Pancreas (tissue), 10 donors: ENCODE measurements at regions not wholly inside any gene's neighbourhood (a gene's known extent, or its start where the extent isn't known, plus 50 kb on each side); places are given as distances from the start of the nearest gene placed in this dataset.

Experiments used
- ATAC-seq, 4 donors: fragments of 200-7000 bp; cut with Tn5 transposase; one replicate each; pipeline versions ENCODE4 v1.8.0 to v1.9.1; 2020; ENCODE audit warnings: mild to moderate bottlenecking in 4 of 4, moderate library complexity in 4 of 4
- DNase-seq, 6 donors: peaks; one replicate each; pipeline ENCODE4 v3.0.0-alpha.2; 2020
- FAIRE-seq: peaks from 2 replicates; lab custom pipeline; 2012; peaks lifted over from hg19 to GRCh38; lab: Jason Lieb, UNC
- H3K27ac ChIP-seq, 4 donors: fragments of 200-600 bp; sonication (generic); 1 replicate in 3 of 4; 2 replicates in 1 of 4; pipeline versions ENCODE4 v1.5.0 to v1.8.0; 2020
- H3K27me3 ChIP-seq, 4 donors: fragments of 200-600 bp; one replicate each; pipeline ENCODE4 v1.8.0; 2021
- H3K36me3 ChIP-seq, 3 donors: fragments of 200-600 bp; sonication (generic) in 1 of 3; one replicate each; pipeline versions ENCODE4 v1.5.0 to v1.8.0; 2020 to 2021
- H3K4me1 ChIP-seq, 3 donors: fragments of 200-600 bp; one replicate each; pipeline ENCODE4 v1.8.0; 2021
- H3K4me3 ChIP-seq, 4 donors: fragments of 200-600 bp; sonication (generic) in 2 of 4; one replicate each; pipeline versions ENCODE4 v1.5.0 to v1.8.0; 2020 to 2021
- H3K9me3 ChIP-seq, 4 donors: fragments of 200-600 bp; one replicate each; pipeline ENCODE4 v1.8.0; 2021
- CTCF ChIP-seq, 4 donors: fragments of 200-600 bp; sonication (generic) in 3 of 4; IDR thresholded peaks; one replicate each; pipeline versions ENCODE4 v1.5.0 to v1.8.0; 2021; ENCODE audit warnings: antibody characterized with exemption in 4 of 4
- WGBS, 2 donors: extraction: QIAGEN DNeasy Blood & Tissue Kit; methylation state at CpG; one replicate each; pipeline ENCODE4 v1.1.7; 2013; 5-methylcytosine and 5-hydroxymethylcytosine counted together
- intact Hi-C, 3 donors: fragments of 100-400 bp; cut with DNase I; formaldehyde crosslinking; loops; one replicate each; pipeline versions ENCODE4 v1.11.1 to v1.14.2; 2022
- donor health status: healthy with polysubstance abuse.
- donor health status: DM: no; HTN: no; CAD: no; lungs with moderate emphysema.
- donor health status: DM: no; HTN: no; CAD: no.
- donor health status: control.
- donor health status: control.
- donor health status: Bipolar disorder and iron deficiency.
- donor health status: DM: yes; HTN: yes; CAD: no.
- donor health status: DM: no; HTN: no; CAD: no.
- donor health status: DM: no; HTN: no; CAD: no.
- donor health status: DM: yes; HTN: yes; CAD: no.

GRCh38 chr3:70120357-70120966, 120.9 kb downstream of the SAMMSON start:
- ATAC-seq, result peak; percentile 87 to 98 (median 92)
- no peaks in the 10 kb centered on the region for H3K9me3 ChIP-seq
- no peak for FAIRE-seq

GRCh38 chr3:70127192-70127591, 127.7 kb downstream of the SAMMSON start:
- no peak for TF ChIP-seq CTCF (IDR thresholded peaks at IDR 0.05)
- H3K4me1 ChIP-seq, result no peaks in the 10 kb centered on the region
- H3K36me3 ChIP-seq, result no peaks in the 10 kb centered on the region
- 81 to 85% methylated on average over 1 of the region's 1 CpG for WGBS, 2 donors
- intact Hi-C loops, result no loop called here
- FAIRE-seq, result no peak
- no peaks in the 10 kb centered on the region for H3K27me3 ChIP-seq
- no peak for DNase-seq
- no peak for ATAC-seq
- H3K9me3 ChIP-seq, result no peaks in the 10 kb centered on the region
- H3K27ac ChIP-seq, result no peak overlapping the region
- H3K4me3 ChIP-seq, result no peak overlapping the region

More at GRCh38 chr3:70120357-70120966, 120.9 kb downstream of the SAMMSON start:
- 54 to 55% methylated on average over 11 of the region's 11 CpGs for whole genome bisulfite sequencing, 2 donors
- intact Hi-C loops, result no loop called here
- no peak overlapping the region for H3K4me3 ChIP-seq
- H3K27me3 ChIP-seq, result no peaks in the 10 kb centered on the region
- DNase-seq, result peak; percentile 69 to 90 (median 84)
- no peaks in the 10 kb centered on the region for H3K4me1 ChIP-seq
- no peak overlapping the region for H3K27ac ChIP-seq
- peak; percentile 58 to 67 (median 62) for TF ChIP-seq CTCF (IDR thresholded peaks at IDR 0.05)
- no peaks in the 10 kb centered on the region for H3K36me3 ChIP-seq

- Histone ChIP-seq H3K27me3 (no peaks in the 10 kb centered on the region), H3K36me3 (no peaks in the 10 kb centered on the region), H3K4me3 (no peak overlapping the region), H3K4me1 (no peaks in the 10 kb centered on the region), H3K27ac (no peak overlapping the region), H3K9me3 (no peaks in the 10 kb centered on the region)
- ATAC-seq (no peak), DNase-seq (no peak), FAIRE-seq (no peak)
- intact Hi-C loops, result no loop called here
- TF ChIP-seq CTCF (IDR thresholded peaks at IDR 0.05), result no peak
- 54 to 61% methylated on average over 2 of the region's 2 CpGs for WGBS, 2 donors
These were observed 137.8 kb downstream of the SAMMSON start for GRCh38 chr3:70137366-70137765.

GRCh38 chr3:70138606-70139005, 139.1 kb downstream of the SAMMSON start:
- Histone ChIP-seq H3K4me3 (no peak overlapping the region), H3K36me3 (no peaks in the 10 kb centered on the region), H3K4me1 (no peaks in the 10 kb centered on the region), H3K27me3 (no peaks in the 10 kb centered on the region), H3K27ac (no peak overlapping the region), H3K9me3 (no peaks in the 10 kb centered on the region)
- 25 to 27% methylated on average over 1 of the region's 1 CpG for WGBS, 2 donors
- intact Hi-C loops, result no loop called here
- no peak for DNase-seq
- no peak for TF ChIP-seq CTCF (IDR thresholded peaks at IDR 0.05)
- FAIRE-seq, result no peak
- no peak for ATAC-seq
